NCI-H526 (cell line): ENCODE measurements at regions not wholly inside any gene's neighbourhood (a gene's known extent, or its start where the extent isn't known, plus 50 kb on each side); places are given as distances from the start of the nearest gene placed in this dataset.
"Not testable (repeated sequence)": the region's sequence is repeated elsewhere in the genome, so short reads cannot be mapped to it uniquely, and the experiment has no call there.

ENCODE experiments used
- DNase-seq, 2 experiments: peaks; one replicate each; lab custom pipeline; 2025; lab: John Stamatoyannopoulos, UW

DNA sequence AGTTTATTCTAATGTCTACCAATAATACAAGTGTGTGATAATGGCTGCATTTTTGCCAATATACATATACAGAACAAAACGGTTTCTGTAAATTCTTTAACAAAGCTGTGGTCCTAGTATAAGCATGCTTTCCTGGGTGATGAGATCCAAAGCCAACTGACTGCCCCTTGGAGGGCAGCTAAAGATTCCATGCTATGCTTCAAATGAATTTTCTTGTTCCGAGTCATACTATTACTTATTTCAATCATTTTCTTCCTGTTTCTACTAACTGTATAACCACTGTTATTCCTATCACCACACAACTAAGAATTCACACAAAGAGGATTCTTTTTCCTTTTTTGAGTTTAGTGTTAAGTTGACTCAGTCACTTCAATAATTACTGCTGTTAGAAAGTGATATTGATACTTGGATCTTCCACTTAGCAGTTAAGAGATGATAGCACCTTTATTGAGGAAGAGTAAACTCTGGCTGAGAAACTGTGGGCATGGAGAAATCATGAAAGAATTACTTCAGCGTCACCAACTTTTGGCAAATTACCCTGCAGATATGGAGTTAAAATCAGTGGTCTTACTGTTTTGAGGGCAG, 197.5 kb downstream of the ARL4A start:
- DNase-seq, result no peak

DNA sequence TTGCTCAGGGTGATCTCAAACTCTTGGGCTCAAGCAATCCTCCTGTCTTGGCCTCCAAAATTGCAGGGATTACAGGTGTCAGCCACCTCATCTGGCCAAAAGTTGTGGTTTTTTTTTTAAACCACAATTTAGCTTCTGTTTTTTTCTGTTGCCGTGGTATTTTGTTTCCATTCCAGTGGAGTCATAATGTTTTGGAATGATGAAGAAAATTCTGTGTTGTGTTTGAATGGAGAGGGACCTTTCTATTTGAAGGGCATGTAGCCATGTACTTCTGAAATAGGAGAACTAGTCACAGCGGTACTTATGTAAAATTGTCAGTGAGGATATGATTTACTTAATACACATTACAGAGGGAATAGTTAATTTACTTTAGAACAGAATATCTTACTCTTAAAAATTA, 201.3 kb downstream of the ARL4A start:
- DNase-seq, result no peak

- DNase-seq, result no peak
Observed at GRCh38 chr7:12889391-12889790, 202.0 kb downstream of the ARL4A start.

DNA sequence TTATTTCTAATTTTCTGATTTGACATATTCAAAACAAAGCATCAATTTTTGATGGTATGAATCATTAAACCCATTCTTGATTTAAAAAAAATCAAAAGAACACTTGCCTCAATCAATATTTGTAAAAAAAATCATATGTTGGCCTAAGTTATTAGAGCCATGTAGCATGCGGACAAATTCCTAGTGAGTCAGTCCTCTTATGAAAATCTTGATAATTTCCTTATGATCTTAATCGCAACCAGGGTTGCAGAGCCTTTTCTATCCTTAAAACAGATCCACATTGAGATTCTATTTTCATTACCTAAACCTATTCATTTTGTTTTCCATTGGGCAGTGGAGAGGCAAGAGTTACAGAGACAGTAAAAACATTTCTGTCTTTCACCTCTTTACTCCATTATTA, 203.2 kb downstream of the ARL4A start:
- DNase-seq, result no peak

GRCh38 chr7:12893292-12893691, 205.9 kb downstream of the ARL4A start:
- no peak for DNase-seq

- DNase-seq, result no peak
Observed at GRCh38 chr7:12895296-12895695, 207.9 kb downstream of the ARL4A start.

DNA sequence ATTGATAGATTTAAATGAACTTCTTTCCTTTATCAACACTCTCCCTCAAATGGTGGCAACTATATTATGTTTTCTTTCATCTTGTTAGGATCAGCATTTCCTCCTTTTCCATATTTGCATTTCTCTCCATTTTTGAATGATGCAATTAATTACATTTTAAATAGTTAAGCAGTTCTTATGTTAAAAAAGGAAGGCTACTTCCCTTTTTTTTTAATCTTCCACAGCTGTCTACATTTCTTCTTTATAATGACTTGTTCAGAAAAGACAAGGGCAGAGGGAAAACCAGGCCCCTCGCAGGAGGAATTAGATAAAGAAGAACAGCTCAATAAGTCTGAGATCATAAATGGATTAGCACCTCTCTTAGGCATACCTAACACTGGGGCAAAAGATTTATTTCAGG, 208.9 kb downstream of the ARL4A start:
- no peak for DNase-seq

GRCh38 chr7:12898004-12898403, 210.6 kb downstream of the ARL4A start:
- DNase-seq, result no peak

- DNase-seq, result no peak
Observed at GRCh38 chr7:12898620-12899019, 211.2 kb downstream of the ARL4A start.

GRCh38 chr7:12905671-12906070, 218.2 kb downstream of the ARL4A start:
- no peak for DNase-seq

GRCh38 chr7:12907774-12908173, 220.3 kb downstream of the ARL4A start:
- no peak for DNase-seq

- no peak for DNase-seq
Observed at GRCh38 chr7:12909483-12909882, 222.1 kb downstream of the ARL4A start.

- no peak for DNase-seq
Observed at GRCh38 chr7:12911053-12911452, 223.6 kb downstream of the ARL4A start.

- no peak for DNase-seq
Observed at GRCh38 chr7:12913002-12913401, 225.6 kb downstream of the ARL4A start.

DNA sequence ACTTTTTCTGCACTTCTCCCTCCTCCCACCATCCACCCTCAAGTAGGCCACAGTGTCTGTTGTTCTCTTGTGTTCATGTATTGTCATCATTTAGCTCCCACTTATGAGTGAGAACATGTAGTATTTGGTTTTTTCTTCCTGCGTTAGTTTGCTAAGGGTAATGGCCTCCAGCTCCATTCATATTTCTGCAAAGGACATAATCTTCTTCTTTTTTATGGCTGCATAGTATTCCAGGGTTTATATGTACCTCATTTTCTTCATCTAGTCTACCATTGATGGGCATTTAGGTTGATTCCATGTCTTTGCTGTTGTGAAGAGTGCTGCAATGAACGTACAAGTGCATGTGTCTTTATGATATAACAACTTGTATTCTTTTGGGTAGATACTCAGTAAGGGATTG, 230.4 kb downstream of the ARL4A start:
- DNase-seq, result no peak

GRCh38 chr7:12921751-12922345, 234.4 kb downstream of the ARL4A start:
- no peak for DNase-seq

DNA sequence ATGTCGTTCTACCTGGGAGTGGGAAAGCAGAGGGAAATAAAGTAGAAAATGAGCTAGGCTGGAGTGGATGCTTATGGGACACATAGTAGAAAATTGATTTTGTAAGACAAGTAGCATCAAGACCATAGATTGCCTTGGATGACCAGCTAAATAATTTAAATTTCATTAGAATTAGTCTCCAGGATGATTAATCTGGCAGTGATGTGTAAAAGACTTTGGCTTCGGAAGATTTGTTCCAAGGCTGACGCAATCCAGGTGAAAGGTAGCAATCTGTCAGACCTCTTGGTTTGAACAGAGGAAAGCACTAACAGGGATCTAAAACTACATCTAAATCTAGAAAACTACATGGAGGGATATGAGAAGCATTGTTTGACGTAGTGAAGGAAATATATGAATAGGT, 236.5 kb downstream of the ARL4A start:
- DNase-seq, result no peak

DNA sequence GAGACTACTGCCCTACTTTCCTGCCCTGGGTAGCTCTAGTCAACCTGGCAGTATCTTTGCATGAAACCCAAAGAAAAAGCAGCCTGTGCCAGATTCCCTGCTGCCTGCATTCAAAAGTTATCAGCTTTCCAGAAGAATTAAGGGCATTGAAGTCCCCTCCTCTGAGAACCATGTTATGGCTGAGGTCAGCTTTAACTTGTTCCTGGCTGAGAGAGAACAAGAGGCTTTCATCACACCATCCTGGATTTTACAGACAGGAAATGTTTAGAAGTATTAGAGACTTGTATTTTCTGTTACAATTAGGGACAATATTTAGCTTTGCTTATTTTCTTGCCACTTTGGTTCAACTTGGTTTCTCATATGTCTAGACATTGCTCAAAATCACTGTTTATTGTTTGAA, 238.8 kb downstream of the ARL4A start:
- no peak for DNase-seq

- no peak for DNase-seq
Observed at GRCh38 chr7:12927635-12928434, 240.4 kb downstream of the ARL4A start.

GRCh38 chr7:12929476-12930140, 242.2 kb downstream of the ARL4A start:
- DNase-seq, result no peak

GRCh38 chr7:12930534-12930933, 243.1 kb downstream of the ARL4A start:
- DNase-seq, result no peak

GRCh38 chr7:12931465-12931864, 244.0 kb downstream of the ARL4A start:
- not testable (repeated sequence) for DNase-seq

GRCh38 chr7:12939694-12940093, 252.3 kb downstream of the ARL4A start:
- DNase-seq, result no peak
